Astrocyte (in vitro differentiated cells and primary cell): ENCODE measurements at regions not wholly inside any gene's neighbourhood (a gene's known extent, or its start where the extent isn't known, plus 50 kb on each side); places are given as distances from the start of the nearest gene placed in this dataset.

ENCODE experiments used
- EZH2 ChIP-seq: IDR thresholded peaks from 2 replicates; pipeline ENCODE4 v1.6.1; 2012; ENCODE audit warnings: mild to moderate bottlenecking, low read length, inconsistent platforms; ENCODE audit not compliant: insufficient read depth
- TF ChIP-seq, protein P1 (sequence below): IDR thresholded peaks from 2 replicates; pipeline ENCODE4 v1.5.1; 2011; ENCODE audit warnings: low read depth, mild to moderate bottlenecking, inconsistent platforms, low read length, moderate library complexity; ENCODE audit not compliant: insufficient read depth

DNA sequence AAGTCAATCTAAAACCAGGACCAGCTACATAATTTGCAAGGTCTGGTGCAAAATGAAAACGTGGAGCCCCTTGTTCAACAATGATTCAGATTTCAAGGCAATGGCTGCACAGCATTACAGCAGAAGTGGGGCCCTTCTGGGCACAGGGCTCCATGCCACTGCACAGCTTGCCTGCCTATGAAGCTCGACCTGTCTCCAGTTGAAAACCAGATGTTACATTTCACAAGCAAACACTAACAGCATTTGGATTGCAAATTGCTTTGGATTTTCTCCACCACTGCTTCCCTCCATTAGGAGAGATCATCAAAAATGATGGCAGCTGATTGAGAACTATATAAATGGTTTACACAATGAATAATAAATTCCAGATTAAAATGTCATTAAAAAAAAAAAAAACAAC lies 551.4 kb upstream of the ZFHX3 start:
- TF ChIP-seq, protein P1, sequence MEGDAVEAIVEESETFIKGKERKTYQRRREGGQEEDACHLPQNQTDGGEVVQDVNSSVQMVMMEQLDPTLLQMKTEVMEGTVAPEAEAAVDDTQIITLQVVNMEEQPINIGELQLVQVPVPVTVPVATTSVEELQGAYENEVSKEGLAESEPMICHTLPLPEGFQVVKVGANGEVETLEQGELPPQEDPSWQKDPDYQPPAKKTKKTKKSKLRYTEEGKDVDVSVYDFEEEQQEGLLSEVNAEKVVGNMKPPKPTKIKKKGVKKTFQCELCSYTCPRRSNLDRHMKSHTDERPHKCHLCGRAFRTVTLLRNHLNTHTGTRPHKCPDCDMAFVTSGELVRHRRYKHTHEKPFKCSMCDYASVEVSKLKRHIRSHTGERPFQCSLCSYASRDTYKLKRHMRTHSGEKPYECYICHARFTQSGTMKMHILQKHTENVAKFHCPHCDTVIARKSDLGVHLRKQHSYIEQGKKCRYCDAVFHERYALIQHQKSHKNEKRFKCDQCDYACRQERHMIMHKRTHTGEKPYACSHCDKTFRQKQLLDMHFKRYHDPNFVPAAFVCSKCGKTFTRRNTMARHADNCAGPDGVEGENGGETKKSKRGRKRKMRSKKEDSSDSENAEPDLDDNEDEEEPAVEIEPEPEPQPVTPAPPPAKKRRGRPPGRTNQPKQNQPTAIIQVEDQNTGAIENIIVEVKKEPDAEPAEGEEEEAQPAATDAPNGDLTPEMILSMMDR: no peak
- TF ChIP-seq EZH2: no peak
